ENCODE measurements at regions not wholly inside any gene's neighbourhood (a gene's known extent, or its start where the extent isn't known, plus 50 kb on each side); places are given as distances from the start of the nearest gene placed in this dataset.
"Not testable (repeated sequence)": the region's sequence is repeated elsewhere in the genome, so short reads cannot be mapped to it uniquely, and the experiment has no call there.

DNA sequence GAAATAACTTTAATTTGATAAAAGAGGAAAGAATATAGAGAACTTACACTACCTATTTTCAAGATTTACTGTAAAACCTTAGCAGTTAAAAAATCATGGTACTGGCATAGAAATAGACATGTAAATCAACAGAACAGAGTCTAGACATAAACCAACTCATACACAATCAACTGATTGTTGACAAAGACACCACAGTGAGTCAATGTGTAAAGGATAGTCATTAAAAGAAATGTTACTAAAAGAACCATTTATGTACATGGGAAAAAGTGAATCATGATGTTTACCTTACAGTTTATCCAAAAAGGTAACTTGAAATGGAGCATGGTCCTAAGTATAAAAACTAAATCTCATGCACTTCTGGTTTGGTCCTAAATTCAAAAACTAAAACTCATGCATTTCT, 847.4 kb downstream of the IGSF11 start:
- no peak for DNase-seq

DNA sequence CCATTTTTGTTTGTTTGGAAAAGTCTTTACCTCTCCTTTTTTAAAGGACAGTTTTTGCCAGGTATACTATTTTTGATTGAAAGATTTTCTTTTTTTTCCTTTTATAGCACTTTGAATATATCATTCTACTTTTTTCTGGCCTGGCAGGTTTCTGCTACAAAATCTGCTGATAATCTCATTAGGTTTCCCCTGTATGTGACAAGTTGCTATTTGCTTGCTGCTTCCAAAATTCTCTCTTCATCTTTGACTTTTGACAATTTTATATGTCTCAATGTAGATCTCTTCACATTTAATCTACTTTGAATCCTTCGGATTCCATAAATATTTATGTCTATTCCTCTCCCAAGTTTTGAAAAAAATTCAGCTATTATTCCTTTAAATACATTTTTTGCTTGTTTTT, 838.5 kb downstream of the IGSF11 start:
- DNase-seq, result no peak

GRCh38 chr3:118199044-118199443, 835.6 kb downstream of the IGSF11 start:
- DNase-seq, result no peak

DNA sequence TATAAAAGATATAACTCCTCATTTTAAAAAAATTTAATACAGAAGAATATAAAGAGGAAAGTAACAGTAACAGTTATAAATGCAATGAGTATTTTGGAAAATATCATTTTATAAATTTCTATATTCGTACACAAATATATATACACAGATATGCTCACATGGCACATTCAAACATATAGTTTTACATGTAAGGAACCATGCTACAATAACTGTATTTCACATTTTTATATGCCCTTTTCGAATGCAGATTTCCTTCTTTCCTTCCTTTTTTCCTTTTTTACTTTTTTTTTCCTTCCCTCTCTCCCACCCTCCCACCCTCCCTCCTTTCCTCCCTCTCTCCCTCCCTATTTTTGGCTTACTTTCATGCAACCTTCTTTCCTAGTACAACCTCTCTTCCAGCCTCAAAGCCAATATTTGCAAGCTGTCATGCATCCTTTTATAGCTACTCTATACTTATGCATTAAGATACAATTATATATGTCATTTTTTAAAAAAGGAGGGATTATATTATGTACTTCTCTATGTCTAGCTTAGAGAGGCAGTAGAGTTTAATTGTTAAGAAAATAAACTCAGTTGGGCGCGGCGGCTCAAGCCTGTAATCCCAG, 830.5 kb downstream of the IGSF11 start:
- DNase-seq, result no peak

GRCh38 chr3:118207271-118207670, 827.4 kb downstream of the IGSF11 start:
- DNase-seq, result no peak

- DNase-seq, result no peak
Observed at GRCh38 chr3:118208642-118209041, 826.0 kb downstream of the IGSF11 start.

- DNase-seq, result no peak
Observed at GRCh38 chr3:118213892-118214291, 820.8 kb downstream of the IGSF11 start.

DNA sequence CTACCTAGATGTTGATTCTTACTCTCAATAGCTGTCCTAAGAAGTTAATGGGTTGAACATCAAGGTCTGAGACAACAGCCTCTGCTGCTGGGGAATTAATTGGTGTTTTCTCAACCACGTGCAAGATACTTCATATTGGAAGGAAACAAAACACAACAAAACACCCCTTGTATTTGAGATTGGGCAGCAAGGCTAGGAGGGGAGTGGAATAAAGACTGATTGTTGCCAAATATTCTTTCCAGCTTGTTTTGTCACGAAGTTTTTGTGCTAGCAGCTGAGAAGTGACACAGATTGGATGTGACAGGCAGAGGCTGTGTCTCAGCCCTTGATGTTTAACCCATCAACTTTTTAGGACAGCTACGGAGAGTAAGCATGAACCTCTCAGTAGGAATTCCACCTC, 808.4 kb downstream of the IGSF11 start:
- no peak for DNase-seq

- DNase-seq, result no peak
Observed at GRCh38 chr3:118227191-118227590, 807.5 kb downstream of the IGSF11 start.

DNA sequence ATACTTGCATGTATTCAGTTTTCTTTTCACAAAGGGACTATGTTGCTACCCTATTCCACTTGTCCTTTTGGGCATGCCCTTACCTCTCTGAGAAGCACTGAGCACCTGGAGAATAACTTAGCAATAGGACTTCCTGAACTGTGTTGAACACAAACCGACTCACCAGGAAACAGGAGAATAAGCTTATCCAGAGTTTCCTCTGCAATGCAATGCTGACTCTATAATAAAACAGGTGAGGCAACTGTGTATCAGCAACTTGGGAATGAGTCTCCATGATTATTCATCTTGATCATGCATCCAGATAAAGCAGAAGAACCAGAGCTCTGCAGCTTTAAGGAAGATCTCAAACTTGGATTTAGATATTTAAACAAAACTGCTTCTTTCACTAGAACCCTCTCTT, 806.5 kb downstream of the IGSF11 start:
- DNase-seq, result no peak

DNA sequence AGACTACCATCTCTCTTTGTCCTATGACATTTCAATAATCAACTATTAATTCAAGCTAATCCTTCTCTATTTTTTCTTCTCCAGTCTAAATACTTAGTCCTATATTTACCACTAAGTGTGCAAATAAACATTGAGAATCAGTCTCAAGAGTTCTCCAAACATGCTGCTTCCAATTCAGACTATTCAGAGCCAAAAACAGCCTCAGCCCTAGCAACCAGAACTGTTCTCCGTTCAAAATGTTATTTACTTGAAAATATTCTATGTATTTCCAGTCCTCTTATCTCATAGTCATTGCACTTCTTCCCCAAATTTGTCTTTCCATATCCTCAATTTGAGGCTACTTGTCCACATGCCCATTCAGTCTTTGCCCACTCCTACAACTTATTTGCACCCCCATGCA, 805.5 kb downstream of the IGSF11 start:
- no peak for DNase-seq

DNA sequence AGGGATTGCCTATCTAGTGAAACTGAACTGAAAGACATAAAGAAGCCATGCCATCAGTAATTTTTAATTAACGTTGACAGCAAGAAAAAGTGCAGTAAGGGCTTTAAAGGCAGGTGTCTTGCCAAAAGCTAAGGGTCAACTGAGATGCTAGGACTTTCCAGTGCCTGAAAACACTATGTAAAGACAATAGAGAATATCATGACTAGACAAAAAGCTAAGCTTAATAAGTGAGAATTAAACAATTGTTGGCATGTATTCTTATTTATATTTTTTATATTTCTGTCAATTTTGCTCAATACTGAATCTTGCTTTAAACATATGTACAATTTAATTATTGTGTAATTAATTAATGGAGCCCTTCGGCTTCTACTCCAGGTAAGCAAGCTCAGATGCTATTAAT, 803.1 kb downstream of the IGSF11 start:
- DNase-seq, result no peak

DNA sequence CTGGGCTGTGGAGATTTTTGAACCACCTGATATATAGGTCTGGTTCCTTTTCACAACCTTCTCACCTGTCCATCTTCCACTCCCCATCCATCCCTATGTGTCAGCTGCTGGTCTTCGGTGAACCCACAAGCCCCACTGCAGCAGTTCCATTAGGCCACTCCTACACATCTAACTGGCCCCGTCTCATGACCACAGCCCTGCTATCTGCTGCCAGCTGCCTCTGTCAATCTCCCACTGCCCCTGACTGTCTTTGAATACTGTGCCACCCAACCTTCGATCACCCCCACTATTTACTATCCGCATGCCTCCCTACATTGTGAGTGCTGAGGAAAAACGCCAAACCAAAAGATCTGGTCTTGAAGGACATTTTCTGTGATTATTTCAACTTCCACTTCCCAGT, 795.4 kb downstream of the IGSF11 start:
- DNase-seq, result no peak

DNA sequence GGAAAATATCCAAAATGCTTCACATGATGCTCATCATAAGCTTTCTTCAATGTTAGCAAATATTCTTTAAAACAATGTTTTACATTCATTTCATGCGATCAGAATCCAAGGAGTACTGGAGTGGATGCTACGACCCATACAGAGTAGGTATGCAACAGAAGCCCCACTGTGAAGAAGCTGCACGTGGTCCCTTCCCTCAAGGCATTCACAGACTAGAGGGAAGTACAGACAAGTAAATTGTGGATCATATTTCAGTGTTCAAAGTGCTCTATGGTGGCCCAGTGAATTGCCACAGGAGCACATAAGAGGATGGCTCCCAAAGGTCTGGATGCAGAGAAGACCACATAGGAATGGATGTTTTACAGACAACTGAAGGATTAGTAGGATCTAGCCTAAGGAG, 789.9 kb downstream of the IGSF11 start:
- DNase-seq, result no peak

- DNase-seq, result no peak
Observed at GRCh38 chr3:118245312-118245711, 789.3 kb downstream of the IGSF11 start.

DNA sequence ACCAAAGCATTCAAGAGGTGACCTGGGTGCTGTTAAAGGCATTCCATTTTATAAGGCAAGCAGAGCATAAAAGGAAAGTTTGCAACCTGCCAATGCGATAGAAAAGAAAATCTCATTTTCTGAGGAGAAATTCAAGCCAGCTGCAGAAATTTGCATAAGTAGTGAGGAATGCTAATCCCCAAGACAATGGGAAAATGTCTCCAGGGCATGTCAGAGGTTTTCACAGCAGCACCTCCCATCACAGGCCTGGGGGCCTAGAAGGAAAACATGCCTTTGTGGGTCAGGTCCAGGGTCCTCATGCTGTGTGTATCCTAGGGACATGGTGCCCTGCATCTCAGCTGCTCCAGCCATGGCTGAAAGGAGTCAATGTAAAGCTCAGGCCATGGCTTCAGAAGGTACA, 775.8 kb downstream of the IGSF11 start:
- DNase-seq, result not testable (repeated sequence)

DNA sequence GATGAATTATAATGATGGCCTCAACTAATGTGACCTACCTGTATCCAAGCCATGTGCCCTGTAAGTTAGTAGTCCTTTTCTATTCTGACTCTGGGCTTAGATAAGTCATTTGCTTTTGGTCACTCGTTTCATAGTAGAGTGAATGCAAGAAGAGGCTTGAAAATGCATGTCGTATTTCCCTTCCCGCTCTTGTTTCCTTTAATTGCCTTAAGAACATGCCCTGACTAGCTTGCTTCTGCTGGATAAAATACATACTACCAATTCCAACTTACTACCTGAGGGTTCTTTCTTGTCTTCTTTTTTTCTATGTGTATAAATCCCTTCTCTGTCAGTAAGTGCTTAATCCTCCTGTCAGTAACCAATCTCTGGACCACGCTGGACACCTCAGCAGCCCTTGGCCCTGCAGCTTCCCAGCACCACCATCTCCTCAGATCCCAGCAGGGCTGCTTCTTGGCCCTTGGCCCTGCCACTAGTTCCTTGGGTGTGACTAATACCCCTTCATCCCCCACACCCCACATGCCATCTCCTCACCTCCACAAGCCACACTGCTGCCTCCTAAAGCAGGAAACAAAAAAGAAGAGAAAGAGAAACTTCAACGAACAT, 771.7 kb downstream of the IGSF11 start:
- no peak for DNase-seq

DNA sequence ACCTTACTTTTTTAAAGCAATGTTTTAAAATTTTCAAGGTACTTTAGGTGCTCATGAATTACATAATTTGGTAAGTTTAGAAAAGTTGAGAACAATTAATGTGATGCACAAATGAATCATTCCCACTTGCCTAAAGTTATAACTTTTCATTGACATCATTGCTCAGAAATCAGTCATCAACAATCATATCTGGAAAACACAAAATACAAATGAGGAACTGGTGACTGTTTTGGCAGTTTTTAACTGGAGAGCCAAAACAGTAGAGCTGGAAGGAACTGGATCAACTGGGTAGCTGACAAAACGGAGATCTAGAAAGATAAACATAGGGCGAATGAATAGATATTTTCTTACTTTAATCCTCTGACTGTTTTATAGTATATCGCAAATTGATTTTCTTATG, 767.1 kb downstream of the IGSF11 start:
- no peak for DNase-seq

GRCh38 chr3:118269537-118270125, 765.0 kb downstream of the IGSF11 start:
- no peak for DNase-seq

- DNase-seq, result no peak
Observed at GRCh38 chr3:118272991-118273390, 761.7 kb downstream of the IGSF11 start.

DNA sequence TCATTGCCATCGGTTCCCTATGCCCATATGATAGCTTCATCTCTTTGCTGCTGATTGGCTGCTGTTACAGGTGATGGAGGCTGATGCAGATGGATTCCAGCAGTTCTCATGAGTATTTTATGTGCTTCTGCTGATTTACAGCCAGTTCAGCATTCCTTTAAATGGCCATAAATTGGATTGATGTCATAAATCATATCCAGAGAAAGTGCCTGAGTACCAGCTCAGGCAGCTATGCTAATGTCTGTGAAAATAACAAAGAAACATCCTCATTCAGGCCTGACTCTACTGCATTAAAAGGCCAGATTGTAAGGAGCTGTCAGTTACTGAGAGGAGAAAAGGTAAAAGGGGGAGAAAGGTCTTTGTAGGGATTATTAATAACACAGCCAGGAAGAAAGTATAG, 756.8 kb downstream of the IGSF11 start:
- DNase-seq, result no peak

DNA sequence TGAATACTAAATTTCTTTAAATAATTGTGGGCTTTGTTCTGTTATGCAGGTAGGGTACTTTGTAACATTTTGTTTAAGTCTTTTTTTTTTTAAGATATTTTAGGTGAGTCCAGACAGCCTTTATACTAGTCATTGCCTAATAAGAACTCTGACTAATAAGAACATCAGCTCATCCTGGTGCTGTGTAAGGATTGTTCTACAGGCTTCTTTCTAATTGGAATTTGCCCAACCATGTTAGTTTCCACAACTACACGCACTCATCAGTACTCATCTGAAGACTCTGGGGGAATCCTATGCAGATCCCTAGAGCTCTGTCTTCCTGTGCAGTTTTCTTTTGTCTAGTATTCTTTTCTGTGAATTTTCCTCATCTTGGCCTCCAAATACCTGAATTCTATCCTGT, 741.8 kb downstream of the IGSF11 start:
- no peak for DNase-seq

- DNase-seq, result no peak
Observed at GRCh38 chr3:118298133-118298532, 736.5 kb downstream of the IGSF11 start.

GRCh38 chr3:118304557-118304956, 730.1 kb downstream of the IGSF11 start:
- no peak for DNase-seq

Measured in tongue (tissue), 1 donor.